Urinary bladder (tissue), 3 donors: ENCODE measurements at regions not wholly inside any gene's neighbourhood (a gene's known extent, or its start where the extent isn't known, plus 50 kb on each side); places are given as distances from the start of the nearest gene placed in this dataset.

Experiments used
- DNase-seq: peaks from one replicate; pipeline ENCODE4 v3.0.0-alpha.2; 2015; ENCODE audit errors: extremely low spot score
- H3K27ac ChIP-seq: one replicate; pipeline ENCODE4 v1.5.1; 2013; ENCODE audit warnings: low read depth, mild to moderate bottlenecking, moderate library complexity
- H3K36me3 ChIP-seq: one replicate; pipeline ENCODE4 v1.6.1; 2013; ENCODE audit warnings: mild to moderate bottlenecking, moderate library complexity; ENCODE audit not compliant: insufficient read depth
- H3K4me1 ChIP-seq: one replicate; pipeline ENCODE4 v1.6.1; 2013; ENCODE audit warnings: mild to moderate bottlenecking, moderate library complexity; ENCODE audit not compliant: insufficient read depth
- H3K4me3 ChIP-seq: one replicate; pipeline ENCODE4 v1.5.1; 2013; ENCODE audit warnings: low read depth, low read length
- WGBS: extraction: QIAGEN DNeasy Blood & Tissue Kit; methylation state at CpG from one replicate; pipeline ENCODE4 v1.1.7; 2013; 5-methylcytosine and 5-hydroxymethylcytosine counted together
- donor health status: healthy with polysubstance abuse.
- donor health status: healthy.

DNA sequence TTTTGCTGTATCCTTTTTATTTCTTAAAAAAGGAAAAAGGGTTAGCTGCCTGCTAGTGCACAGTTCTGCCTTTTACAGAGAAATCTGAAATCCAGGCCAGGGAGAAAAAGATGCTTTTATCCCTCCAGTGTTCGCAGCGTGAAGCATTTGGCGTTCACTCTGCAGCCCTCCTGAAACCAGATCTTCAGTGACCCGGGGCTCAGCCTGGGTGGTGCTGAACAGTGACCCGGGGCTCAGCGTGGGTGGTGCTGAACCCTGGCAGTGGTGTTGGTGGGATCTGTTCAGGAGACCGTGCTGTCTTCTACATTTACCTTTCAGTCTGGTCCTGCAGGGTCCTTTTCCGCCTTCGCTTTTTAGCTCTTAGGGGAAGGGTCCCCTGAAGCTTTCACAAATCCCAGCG, 164.7 kb upstream of the KLF6 start:
- DNase-seq = no peak
- 72% methylated on average over 10 of the region's 10 CpGs for WGBS
- no peaks in the 10 kb centered on the region for H3K36me3 ChIP-seq
- H3K4me3 ChIP-seq = no peak overlapping the region
- no peak overlapping the region for H3K27ac ChIP-seq
- H3K4me1 ChIP-seq = no peaks in the 10 kb centered on the region

DNA sequence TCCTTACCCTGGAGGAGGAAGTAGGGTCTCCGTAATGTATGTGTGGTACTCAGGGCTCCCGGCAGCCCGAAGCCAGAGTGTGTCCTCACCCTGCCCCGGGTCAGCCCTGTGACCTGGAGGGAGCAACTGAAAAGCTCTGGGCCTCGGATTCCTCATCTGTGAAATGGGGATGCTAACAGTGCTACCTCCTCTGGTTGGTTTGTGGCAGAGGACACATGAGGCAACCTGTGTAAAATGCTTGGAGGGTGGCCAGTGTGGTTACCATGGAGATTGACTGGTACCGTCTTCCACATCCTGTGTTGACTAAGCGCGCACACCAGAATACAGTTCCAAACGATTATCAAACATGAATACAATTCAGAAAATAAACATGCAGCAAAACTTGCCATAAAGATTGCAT, 163.8 kb upstream of the KLF6 start:
- no peak for DNase-seq
- Histone ChIP-seq H3K4me3 (no peak overlapping the region), H3K4me1 (no peaks in the 10 kb centered on the region), H3K27ac (no peak overlapping the region), H3K36me3 (no peaks in the 10 kb centered on the region)
- WGBS = 81% methylated on average over 9 of the region's 9 CpGs

DNA sequence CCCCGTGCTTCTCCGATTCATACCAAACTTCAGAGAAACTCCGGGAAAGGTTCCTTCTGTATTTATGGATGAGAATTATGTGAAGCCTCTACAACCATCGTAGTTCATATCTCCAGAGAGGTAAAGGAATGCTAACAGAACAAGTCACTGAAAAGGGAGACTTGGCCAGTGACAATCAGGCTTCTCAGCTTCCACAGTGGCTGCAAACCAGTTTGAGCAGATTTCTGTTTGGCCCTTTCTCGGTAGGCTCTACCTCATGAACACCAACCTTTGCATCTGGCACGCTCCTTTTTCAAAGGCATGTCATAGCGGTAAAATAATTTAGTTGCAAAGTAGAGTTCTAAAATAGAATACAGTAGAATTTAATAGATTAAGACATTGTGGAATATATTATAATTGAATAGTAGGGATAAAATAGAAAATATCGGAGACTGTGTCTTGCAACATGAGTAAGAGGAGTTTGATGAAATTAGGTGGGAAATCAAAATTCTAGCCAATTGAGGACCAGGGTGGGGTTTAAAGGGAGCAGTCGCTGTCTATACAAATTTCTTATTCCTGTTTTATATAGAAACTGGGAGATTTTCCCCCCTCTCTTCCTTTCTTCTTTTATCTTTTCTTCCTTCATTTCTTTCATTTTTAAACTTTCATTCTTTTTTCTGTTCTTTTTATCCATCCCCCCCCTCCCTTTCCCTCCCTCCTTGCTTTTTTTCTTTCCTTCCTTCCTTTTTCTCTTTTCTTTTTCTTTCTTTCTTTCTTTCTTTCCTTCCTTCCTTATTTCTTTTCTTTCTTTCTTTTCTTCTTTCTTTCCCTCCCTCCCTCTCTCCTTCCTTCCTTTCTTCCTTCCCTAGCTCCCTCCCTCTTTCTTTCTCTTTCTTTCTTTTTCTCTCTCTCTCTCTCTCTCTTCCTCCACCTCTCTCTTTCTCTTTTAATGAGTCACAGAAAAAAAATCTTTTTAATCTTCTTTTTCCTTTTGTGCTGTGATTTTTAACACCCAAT, 161.5 kb upstream of the KLF6 start:
- no peaks in the 10 kb centered on the region for H3K36me3 ChIP-seq
- no peaks in the 10 kb centered on the region for H3K4me1 ChIP-seq
- DNase-seq = no peak
- WGBS = 61% methylated on average over 9 of the region's 9 CpGs
- no peak overlapping the region for H3K4me3 ChIP-seq
- H3K27ac ChIP-seq = no peak overlapping the region

DNA sequence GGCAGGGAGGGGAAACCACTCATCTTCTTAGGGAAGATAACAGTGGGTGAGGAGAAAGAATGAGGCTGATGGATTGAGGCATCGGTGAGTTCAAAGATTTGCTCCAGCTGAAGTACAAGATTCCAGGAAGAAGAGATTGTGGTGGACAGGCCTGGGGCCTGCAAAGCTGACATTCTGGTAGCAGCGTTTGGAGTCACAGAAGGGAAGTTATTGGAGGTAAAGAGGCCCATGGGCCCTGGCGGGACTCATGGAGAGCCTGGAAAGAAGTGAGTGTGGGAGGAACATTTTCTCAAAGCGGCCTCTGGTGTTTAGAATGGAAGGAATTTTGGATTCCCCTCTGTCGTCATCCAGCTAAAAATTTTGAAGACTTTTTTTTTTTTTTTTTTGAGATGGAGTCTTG, 160.0 kb upstream of the KLF6 start:
- Histone ChIP-seq H3K36me3 (no peaks in the 10 kb centered on the region), H3K27ac (no peak overlapping the region), H3K4me1 (no peaks in the 10 kb centered on the region), H3K4me3 (no peak overlapping the region)
- DNase-seq = no peak
- WGBS = 83% methylated on average over 5 of the region's 5 CpGs

DNA sequence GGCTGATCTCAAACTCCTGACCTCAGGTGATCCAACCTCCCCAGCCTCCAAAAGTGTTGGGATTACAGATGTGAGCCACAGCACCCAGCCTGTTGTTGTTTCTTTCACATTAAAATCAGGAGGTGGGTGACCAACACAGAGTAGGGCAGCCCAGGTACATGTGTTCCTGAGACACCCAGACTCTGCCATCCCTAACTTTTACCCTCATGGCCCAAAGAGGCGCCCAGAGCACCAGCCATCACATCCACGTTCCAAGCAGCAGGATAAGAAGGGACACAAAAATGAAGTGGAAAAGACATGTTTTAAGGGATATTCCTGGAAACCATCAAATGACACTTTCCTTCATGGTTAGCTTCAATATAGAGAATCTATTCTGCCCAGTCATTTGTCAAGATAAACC, 159.6 kb upstream of the KLF6 start:
- WGBS = over 99% methylated on average over 2 of the region's 2 CpGs
- DNase-seq = no peak
- H3K27ac ChIP-seq = no peak overlapping the region

DNA sequence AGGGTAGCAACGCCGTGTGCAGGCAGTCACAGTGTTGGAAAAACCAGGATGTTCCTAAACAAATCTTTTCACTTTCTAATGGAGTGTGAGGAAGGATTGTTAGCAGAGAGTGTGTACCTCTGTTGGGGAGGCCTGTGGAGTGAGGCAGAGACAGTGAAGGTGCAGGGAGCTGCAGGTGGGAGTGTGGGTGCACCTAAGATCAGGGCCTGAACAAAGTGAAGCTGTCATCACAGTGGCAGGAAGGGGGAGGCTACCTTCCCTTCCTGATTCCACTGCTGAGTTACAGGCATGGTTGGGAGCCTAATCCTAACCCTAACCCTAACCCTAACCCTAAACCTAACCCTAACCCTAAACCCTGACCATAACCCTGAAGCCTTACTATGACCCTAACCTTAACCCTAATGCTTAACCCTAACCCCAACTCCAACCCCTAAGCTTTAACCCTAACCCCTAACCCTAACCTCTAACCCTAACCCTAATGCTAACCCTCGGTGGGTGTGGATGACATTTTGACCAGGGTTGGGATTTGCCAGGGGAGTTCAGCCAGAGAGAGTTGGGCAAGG, 158.8 kb upstream of the KLF6 start:
- H3K4me1 ChIP-seq = no peaks in the 10 kb centered on the region
- no peak overlapping the region for H3K27ac ChIP-seq
- WGBS = 92% methylated on average over 3 of the region's 3 CpGs
- no peaks in the 10 kb centered on the region for H3K36me3 ChIP-seq
- H3K4me3 ChIP-seq = no peak overlapping the region
- DNase-seq = no peak

More for the DNA sequence above, 159.6 kb upstream of the KLF6 start:
- no peaks in the 10 kb centered on the region for H3K4me1 ChIP-seq
- H3K36me3 ChIP-seq = no peaks in the 10 kb centered on the region
- H3K4me3 ChIP-seq = no peak overlapping the region

DNA sequence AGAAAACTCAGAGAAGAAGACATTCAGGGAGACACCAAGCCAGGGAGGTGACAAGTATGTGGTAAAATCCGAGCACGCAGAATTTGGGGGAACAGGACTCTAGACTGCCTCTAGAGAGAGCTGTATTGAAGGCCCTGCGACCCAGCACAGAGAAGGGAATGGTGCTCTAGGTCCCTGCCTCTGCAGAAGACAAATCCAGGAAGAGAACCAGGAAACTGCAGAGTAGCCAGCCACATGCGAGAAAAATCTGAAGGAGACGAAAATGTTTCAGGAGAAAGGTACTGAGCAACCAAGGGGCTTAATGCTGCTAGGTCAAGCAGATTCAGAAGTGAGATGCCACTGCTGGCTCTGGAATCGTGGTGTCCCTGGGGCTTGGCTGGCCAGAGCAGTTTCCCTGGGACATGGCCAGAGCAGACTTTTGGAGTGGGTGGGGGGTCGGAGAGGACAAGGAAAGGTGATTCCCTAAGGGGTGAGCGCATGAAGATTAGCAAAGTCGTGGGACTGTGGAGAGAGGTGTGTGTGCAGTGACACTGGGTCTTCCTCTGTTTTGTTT, 158.0 kb upstream of the KLF6 start:
- H3K36me3 ChIP-seq = no peaks in the 10 kb centered on the region
- H3K27ac ChIP-seq = no peak overlapping the region
- H3K4me1 ChIP-seq = no peaks in the 10 kb centered on the region
- DNase-seq = no peak
- WGBS = 85% methylated on average over 9 of the region's 9 CpGs
- H3K4me3 ChIP-seq = no peak overlapping the region

DNA sequence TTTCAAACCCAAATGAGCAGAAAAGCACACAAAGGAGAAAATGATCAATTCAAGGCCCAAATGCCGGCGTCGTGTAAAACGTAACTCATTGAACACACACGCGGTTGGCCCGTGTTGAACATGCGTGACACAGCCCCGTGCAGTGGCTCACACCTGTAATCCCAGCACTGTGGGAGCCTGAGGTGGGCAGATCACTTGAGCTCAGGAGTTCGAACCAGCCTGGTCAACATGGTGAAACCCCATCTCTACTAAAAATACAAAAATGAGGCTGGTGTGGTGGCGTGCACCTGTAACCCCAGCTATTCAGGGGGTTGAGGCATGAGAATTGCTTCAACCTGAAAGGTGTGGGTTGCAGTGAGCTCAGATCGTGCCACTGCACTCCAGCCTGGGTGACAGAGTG, 156.7 kb upstream of the KLF6 start:
- WGBS = 97% methylated on average over 12 of the region's 12 CpGs
- H3K4me3 ChIP-seq = no peak overlapping the region
- no peaks in the 10 kb centered on the region for H3K4me1 ChIP-seq
- no peak overlapping the region for H3K27ac ChIP-seq
- DNase-seq = no peak
- H3K36me3 ChIP-seq = no peaks in the 10 kb centered on the region

DNA sequence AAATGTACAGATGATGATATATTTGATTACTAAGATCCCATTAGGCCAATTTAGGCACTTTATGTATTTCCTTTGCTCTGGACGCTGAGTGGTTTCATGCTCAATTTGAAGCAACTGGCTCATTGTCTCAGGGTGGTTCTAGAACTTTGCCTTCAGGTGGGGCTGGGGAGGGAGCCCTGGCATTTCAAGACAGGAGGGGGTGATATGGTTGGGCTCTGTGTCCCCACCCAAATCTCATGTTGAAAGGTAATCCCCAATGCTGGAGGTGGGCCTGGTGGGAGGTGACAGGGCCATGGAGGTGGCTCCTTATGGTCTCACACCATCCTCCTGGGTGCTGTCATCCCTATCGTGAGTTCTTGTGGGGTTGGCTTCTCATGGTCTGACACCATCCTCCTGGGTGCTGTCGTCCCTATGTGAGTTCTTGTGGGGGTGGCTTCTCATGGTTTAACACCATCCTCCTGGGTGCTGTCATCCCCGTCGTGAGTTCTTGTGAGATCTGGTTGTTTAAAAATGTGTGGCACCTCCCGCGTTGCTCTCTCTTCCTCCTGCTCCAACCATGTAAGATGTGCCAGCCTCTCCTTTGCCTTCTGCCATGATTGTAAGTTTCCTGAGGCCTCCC, 151.5 kb upstream of the KLF6 start:
- Histone ChIP-seq H3K4me3 (no peak overlapping the region), H3K36me3 (no peaks in the 10 kb centered on the region), H3K27ac (no peak overlapping the region), H3K4me1 (no peaks in the 10 kb centered on the region)
- 87% methylated on average over 7 of the region's 7 CpGs for WGBS
- DNase-seq = no peak

DNA sequence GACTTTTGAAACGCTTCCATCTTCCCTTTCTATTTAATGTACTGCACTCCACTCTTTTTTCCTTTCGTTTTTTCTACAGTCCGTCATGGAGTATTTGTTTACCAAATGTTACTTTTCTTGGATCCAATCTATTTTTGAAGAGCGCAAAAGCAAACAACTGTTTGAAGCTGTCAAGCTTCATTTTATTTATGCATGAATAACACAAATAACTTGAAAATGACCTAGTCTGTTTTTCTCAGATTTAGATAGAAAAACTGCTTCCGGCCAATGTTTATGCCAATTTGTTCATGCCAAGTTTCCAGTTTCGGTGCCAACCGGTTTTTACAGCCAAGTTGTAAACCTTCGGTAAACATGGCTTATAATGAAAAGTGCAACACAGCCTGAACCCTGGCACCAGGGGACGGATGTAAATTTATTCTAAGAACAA, 150.9 kb upstream of the KLF6 start:
- H3K4me3 ChIP-seq = no peak overlapping the region
- no peaks in the 10 kb centered on the region for H3K4me1 ChIP-seq
- DNase-seq = no peak
- H3K36me3 ChIP-seq = no peaks in the 10 kb centered on the region
- WGBS = 22% methylated on average over 9 of the region's 9 CpGs
- H3K27ac ChIP-seq = no peak overlapping the region

DNA sequence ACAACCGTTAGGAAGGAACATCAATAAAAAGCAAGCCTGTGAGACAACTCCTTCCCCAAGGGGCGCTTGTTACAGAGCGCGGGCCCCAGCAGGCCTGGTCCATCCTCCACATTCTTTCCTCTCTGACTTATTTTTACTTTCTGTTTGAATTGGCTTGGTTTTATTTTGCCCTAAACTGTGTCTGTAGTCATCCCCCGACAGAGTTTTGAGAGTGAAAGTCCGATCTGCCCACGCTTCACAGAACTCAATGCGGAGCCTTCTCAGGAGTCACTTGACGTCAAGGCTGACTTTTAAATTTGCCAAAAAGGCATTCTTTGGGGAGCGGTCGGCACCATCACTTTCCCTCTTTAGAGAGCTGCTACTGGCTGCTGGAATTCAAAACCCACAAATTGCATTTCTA, 150.1 kb upstream of the KLF6 start:
- peak overlapping the region; percentile 71 for H3K27ac ChIP-seq
- H3K4me1 ChIP-seq = no peaks in the 10 kb centered on the region
- no peak overlapping the region for H3K4me3 ChIP-seq
- 61% methylated on average over 11 of the region's 11 CpGs for WGBS
- peak; percentile 40 for DNase-seq
- H3K36me3 ChIP-seq = no peaks in the 10 kb centered on the region

DNA sequence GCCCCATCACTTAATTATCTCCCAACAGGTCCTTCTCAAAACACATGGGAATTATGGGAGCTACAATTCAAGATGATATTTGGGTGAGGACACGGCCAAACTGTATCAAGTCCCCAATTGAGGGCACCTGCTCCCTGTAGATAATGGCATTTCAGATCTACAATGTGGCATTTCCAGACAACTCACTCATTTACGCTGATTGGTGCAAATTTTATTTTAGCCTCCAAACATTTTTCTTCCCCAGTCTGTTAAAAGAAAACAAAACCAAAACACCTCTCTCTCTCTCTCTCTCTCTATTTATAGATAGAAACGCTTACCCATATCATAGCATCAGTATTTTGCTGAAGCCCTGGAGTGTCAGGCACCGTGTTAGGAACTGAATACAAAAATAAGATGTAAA, 148.7 kb upstream of the KLF6 start:
- no peak overlapping the region for H3K4me3 ChIP-seq
- H3K4me1 ChIP-seq = no peaks in the 10 kb centered on the region
- DNase-seq = no peak
- H3K27ac ChIP-seq = no peak overlapping the region
- H3K36me3 ChIP-seq = no peaks in the 10 kb centered on the region
- 86% methylated on average over 4 of the region's 4 CpGs for WGBS

DNA sequence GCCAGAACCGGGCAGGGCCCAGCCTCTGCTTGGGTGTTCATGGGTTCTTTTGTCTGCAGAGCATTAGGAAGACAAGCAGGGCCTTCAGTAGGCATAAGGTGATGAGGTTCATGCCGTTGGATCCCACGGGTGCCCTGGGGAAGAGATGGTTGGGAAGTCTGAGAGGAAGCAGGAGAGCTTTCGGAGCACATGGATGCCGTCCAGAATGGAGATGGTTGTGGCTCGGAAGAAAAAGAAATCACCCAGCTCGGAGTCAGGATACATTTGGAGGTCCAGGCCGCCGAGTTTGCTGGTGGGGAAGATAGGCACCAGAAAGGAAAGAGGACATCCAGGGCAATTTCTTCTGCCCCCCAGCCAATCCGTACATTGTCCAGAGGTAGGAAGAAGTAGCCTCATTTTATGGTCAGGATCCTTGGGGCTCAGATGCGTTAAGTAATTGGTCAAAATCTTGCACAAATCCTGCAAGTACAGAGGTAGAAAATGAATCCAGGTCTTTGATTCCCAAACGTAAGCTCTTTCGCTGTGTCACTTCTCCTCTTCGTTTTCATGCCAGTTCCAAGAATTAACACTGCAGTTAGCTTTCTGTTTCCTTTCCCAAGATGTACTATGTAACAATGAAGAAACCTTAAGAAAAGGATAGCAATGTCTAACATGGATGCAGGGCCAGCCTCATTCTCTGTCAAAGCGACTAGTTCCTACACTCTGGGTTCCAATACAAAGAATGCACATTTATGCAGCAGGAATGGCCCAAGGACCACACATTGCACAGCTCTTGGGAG, 147.8 kb upstream of the KLF6 start:
- H3K4me3 ChIP-seq = no peak overlapping the region
- WGBS = 94% methylated on average over 15 of the region's 15 CpGs
- no peak for DNase-seq
- no peaks in the 10 kb centered on the region for H3K4me1 ChIP-seq
- H3K27ac ChIP-seq = no peak overlapping the region
- no peaks in the 10 kb centered on the region for H3K36me3 ChIP-seq
